MM.1S (cell line): ENCODE measurements at regions not wholly inside any gene's neighbourhood (a gene's known extent, or its start where the extent isn't known, plus 50 kb on each side); places are given as distances from the start of the nearest gene placed in this dataset.

ENCODE experiments used
- CTCF ChIP-seq: fragments of 300-600 bp; sonication (generic); IDR thresholded peaks from 2 replicates; pipeline ENCODE4 v1.5.1; 2016; ENCODE audit warnings: antibody characterized with exemption, low read length, mixed read lengths
- EZH2phosphoT487 ChIP-seq: fragments of 300-600 bp; sonication (generic); IDR thresholded peaks from 2 replicates; pipeline ENCODE4 v1.6.1; 2018; ENCODE audit warnings: antibody characterized with exemption, low read length

GRCh38 chr10:109104806-109105205 lies 818.5 kb downstream of the XPNPEP1 start:
- TF ChIP-seq CTCF: no peak
- no peak for TF ChIP-seq EZH2phosphoT487
